GM12878 (cell line): ENCODE measurements at regions not wholly inside any gene's neighbourhood (a gene's known extent, or its start where the extent isn't known, plus 50 kb on each side); places are given as distances from the start of the nearest gene placed in this dataset.

ENCODE experiments used
- ATAC-seq: fragments of 200-7000 bp; cut with Tn5 transposase; 3 replicates; pipeline ENCODE4 v1.9.1; 2020; ENCODE audit warnings: mild to moderate bottlenecking, moderate library complexity
- BruUV-seq: library from RNA; stranded (reverse); fragments of 400-500 nt; replicated peaks from 2 replicates; lab custom pipeline; 2021; lab: Mats Ljungman, UMichigan
- CTCF ChIA-PET: fragments of 300-600 bp; sonication (Branson Sonifier 250); formaldehyde crosslinking; extraction: SDS; loops from one replicate; lab custom pipeline; 2021; ENCODE audit warnings: inconsistent platforms; lab: Yijun Ruan, JAX
- POLR2A ChIA-PET: fragments of 350-600 bp; formaldehyde crosslinking; extraction: SDS; loops from one replicate; lab custom pipeline; 2021; ENCODE audit warnings: inconsistent platforms; lab: Charles Lee
- RAD21 ChIA-PET: fragments of 300-600 bp; sonication (Branson Sonifier 250); formaldehyde crosslinking; loops from one replicate; lab custom pipeline; 2023; ENCODE audit warnings: antibody characterized with exemption; ENCODE audit not compliant: unreplicated experiment; lab: Charles Lee
- SMC1A ChIA-PET: fragments of 300-600 bp; sonication (Branson Sonifier 250); formaldehyde crosslinking; loops from one replicate; lab custom pipeline; 2023; ENCODE audit not compliant: unreplicated experiment, uncharacterized antibody; lab: Charles Lee
- DNase-seq: peaks from one replicate; pipeline ENCODE4 v3.0.0-alpha.2; 2011; ENCODE audit warnings: low read depth, low spot score
- FAIRE-seq: peaks from 3 replicates; lab custom pipeline; 2011; peaks lifted over from hg19 to GRCh38; lab: Jason Lieb, UNC
- H2AFZ ChIP-seq: 2 replicates; pipeline ENCODE4 v1.6.0; 2011; ENCODE audit warnings: low read depth, low read length, control low read depth; ENCODE audit not compliant: control insufficient read depth
- H3K27ac ChIP-seq: 2 replicates; pipeline ENCODE4 v1.5.1; 2011; ENCODE audit warnings: control low read depth; ENCODE audit not compliant: control insufficient read depth, insufficient read depth
- H3K27me3 ChIP-seq, 2 experiments: replicated peaks in 1 of 2; 2 replicates each; pipeline versions ENCODE4 v1.6.0 to v1.6.1; 2011; ENCODE audit warnings: low read length in 1 of 2; ENCODE audit not compliant: control insufficient read depth in 2 of 2, insufficient read depth in 2 of 2
- H3K36me3 ChIP-seq, 2 experiments: 2 replicates each; pipeline ENCODE4 v1.5.1; 2011; ENCODE audit warnings: low read length in 1 of 2; ENCODE audit not compliant: control insufficient read depth in 2 of 2, insufficient read depth in 2 of 2
- H3K4me1 ChIP-seq: 2 replicates; pipeline ENCODE4 v1.6.1; 2011; ENCODE audit warnings: mild to moderate bottlenecking, low read length, moderate library complexity, mixed read lengths; ENCODE audit not compliant: control insufficient read depth, insufficient read depth
- H3K4me2 ChIP-seq: 2 replicates; pipeline ENCODE4 v1.6.0; 2011; ENCODE audit warnings: control low read depth; ENCODE audit not compliant: control insufficient read depth, insufficient read depth
- H3K4me3 ChIP-seq: fragments of 200-600 bp; sonication (generic); 2 replicates; pipeline ENCODE4 v1.5.1; 2016
- H3K79me2 ChIP-seq: 2 replicates; pipeline ENCODE4 v1.6.0; 2011; ENCODE audit warnings: low read length; ENCODE audit not compliant: control insufficient read depth, insufficient read depth
- H3K9ac ChIP-seq: 2 replicates; pipeline ENCODE4 v1.8.0; 2011; ENCODE audit warnings: low read length, control low read depth, mixed read lengths; ENCODE audit not compliant: control insufficient read depth, insufficient read depth
- H3K9me3 ChIP-seq: replicated peaks from 3 replicates; pipeline ENCODE4 v1.5.1; 2011; ENCODE audit warnings: mild to moderate bottlenecking, low read length; ENCODE audit not compliant: control insufficient read depth, insufficient read depth
- H4K20me1 ChIP-seq: 2 replicates; pipeline ENCODE4 v1.6.0; 2011; ENCODE audit not compliant: control insufficient read depth, insufficient read depth
- BRCA1 ChIP-seq: IDR thresholded peaks from 2 replicates; pipeline ENCODE4 v1.6.1; 2011; ENCODE audit warnings: low read depth, low read length, improper control_type of control experiment
- CHD1 ChIP-seq: IDR thresholded peaks from 2 replicates; pipeline ENCODE4 v1.6.1; 2012; ENCODE audit warnings: low read depth, low read length, improper control_type of control experiment
- CREM ChIP-seq: IDR thresholded peaks from 2 replicates; pipeline ENCODE4 v1.6.1; 2014; ENCODE audit warnings: antibody characterized with exemption, low read depth
- EED ChIP-seq: sonication (generic); IDR thresholded peaks from 2 replicates; pipeline ENCODE4 v1.6.1; 2016; ENCODE audit warnings: antibody characterized with exemption, low read depth
- ESRRA ChIP-seq: IDR thresholded peaks from 2 replicates; pipeline ENCODE4 v1.6.1; 2012; ENCODE audit warnings: mild to moderate bottlenecking, low read length, improper control_type of control experiment
- FOXM1 ChIP-seq: IDR thresholded peaks from 2 replicates; pipeline ENCODE4 v1.6.1; 2012; ENCODE audit warnings: low read depth, mild to moderate bottlenecking, inconsistent platforms, low read length, moderate library complexity
- GABPA ChIP-seq: IDR thresholded peaks from 2 replicates; pipeline ENCODE4 v1.6.1; 2014; ENCODE audit warnings: antibody characterized with exemption, low read depth, mild to moderate bottlenecking, inconsistent platforms
- HDGF ChIP-seq: fragments of 450-650 bp; IDR thresholded peaks from 2 replicates; pipeline ENCODE4 v1.6.1; 2016; ENCODE audit warnings: antibody characterized with exemption
- RELA ChIP-seq: fragments of 450-650 bp; IDR thresholded peaks from 2 replicates; pipeline ENCODE4 v1.8.0; 2014; ENCODE audit warnings: borderline replicate concordance; ENCODE audit not compliant: partially characterized antibody
- RELB ChIP-seq: fragments of 450-650 bp; IDR thresholded peaks from 2 replicates; pipeline ENCODE4 v1.6.1; 2017; ENCODE audit warnings: low read depth, mild to moderate bottlenecking, moderate library complexity
- SMARCA5 ChIP-seq: fragments of 450-650 bp; IDR thresholded peaks from 2 replicates; pipeline ENCODE4 v1.6.1; 2017; ENCODE audit warnings: mild to moderate bottlenecking
- SREBF1 ChIP-seq: IDR thresholded peaks from 2 replicates; pipeline ENCODE4 v1.6.1; 2012; ENCODE audit warnings: mild to moderate bottlenecking, low read length
- STAT3 ChIP-seq: IDR thresholded peaks from 2 replicates; pipeline ENCODE4 v1.6.1; 2011; ENCODE audit warnings: low read depth, low read length, improper control_type of control experiment
- SUZ12 ChIP-seq: fragments of 200-600 bp; sonication (generic); IDR thresholded peaks from one replicate; pipeline ENCODE4 v1.6.1; 2018; ENCODE audit warnings: antibody characterized with exemption, mild to moderate bottlenecking; ENCODE audit not compliant: unreplicated experiment
- WGBS: methylation state at CpG from one replicate; pipeline ENCODE4 v1.1.6; 2016; ENCODE audit warnings: low lambda C conversion rate; ENCODE audit not compliant: insufficient replicate concordance, insufficient coverage; ENCODE audit errors: missing lambda C conversion rate; 5-methylcytosine and 5-hydroxymethylcytosine counted together
- in situ Hi-C: fragments of 300-500 bp; cut with MboI; formaldehyde crosslinking; loops from 9 replicates; pipeline ENCODE4 v1.14.3; 2018; ENCODE audit warnings: mixed read lengths
- intact Hi-C: fragments of 100-400 bp; cut with micrococcal nuclease; formaldehyde crosslinking; loops from one replicate; pipeline ENCODE4 v1.14.2; 2022; ENCODE audit not compliant: unreplicated experiment

- BruUV-seq, result no TSS peak
- FAIRE-seq (no peak), ATAC-seq (no peak), DNase-seq (no peak)
- SMC1A ChIA-PET, result no interaction called here
- Histone ChIP-seq H3K9ac (no peak overlapping the region), H3K4me3 (no peak overlapping the region), H4K20me1 (no peaks in the 10 kb centered on the region), H3K27ac (no peak overlapping the region), H3K27me3 (no peaks in the 10 kb centered on the region), H3K79me2 (no peaks in the 10 kb centered on the region), H3K4me2 (no peak overlapping the region), H3K36me3 (no peaks in the 10 kb centered on the region), H2AFZ (no peak overlapping the region), H3K9me3 (no peaks in the 10 kb centered on the region; the same call in 2 of the 3 replicates)
- 0% methylated on average over 2 of the region's 2 CpGs for WGBS
- RAD21 ChIA-PET, result no interaction called here
- POLR2A ChIA-PET, result no interaction called here
- in situ Hi-C loops, result no loop called here
- CTCF ChIA-PET, result no interaction called here
- intact Hi-C loops, result no loop called here
- TF ChIP-seq GABPA, result no peak
- TF ChIP-seq RELB, result no peak
- no peak for TF ChIP-seq SREBF1
- TF ChIP-seq HDGF, result no peak
- TF ChIP-seq SMARCA5, result no peak
- TF ChIP-seq CHD1, result no peak
- TF ChIP-seq, all 136 proteins: peak for 0
- no peaks in the 10 kb centered on the region for H3K4me1 ChIP-seq
These were observed 999.1 kb upstream of the SLC10A2 start for GRCh38 chr13:104065328-104065727.

DNA sequence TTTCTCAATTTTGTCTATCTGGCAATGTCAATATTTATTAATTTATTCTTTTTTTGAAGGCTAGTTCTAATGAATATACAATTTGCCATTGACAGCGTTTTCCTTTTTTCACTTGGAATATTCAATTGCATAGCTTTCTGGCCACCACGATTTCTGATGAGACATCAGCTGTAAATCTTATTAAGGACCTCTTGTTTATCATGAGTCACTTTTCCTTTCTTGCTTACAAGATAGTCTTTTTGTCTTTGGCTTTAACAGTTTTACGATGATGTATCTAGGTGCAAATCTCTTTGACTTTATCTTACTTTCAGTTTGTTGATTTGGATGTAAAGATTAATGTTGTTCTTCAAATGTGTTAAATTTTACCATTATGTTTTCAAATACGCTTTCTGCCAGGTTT lies 991.6 kb upstream of the SLC10A2 start:
- no peaks in the 10 kb centered on the region for H3K27me3 ChIP-seq
- WGBS, result 52% methylated on average over 4 of the region's 4 CpGs
- H2AFZ ChIP-seq, result no peak overlapping the region
- SMC1A ChIA-PET, result no interaction called here
- RAD21 ChIA-PET, result no interaction called here
- H3K4me1 ChIP-seq, result no peaks in the 10 kb centered on the region
- H3K9ac ChIP-seq, result no peak overlapping the region
- DNase-seq (no peak), FAIRE-seq (no peak), ATAC-seq (no peak)
- BruUV-seq, result no TSS peak
- no peaks in the 10 kb centered on the region for H3K79me2 ChIP-seq
- H4K20me1 ChIP-seq, result no peaks in the 10 kb centered on the region
- intact Hi-C loops, result no loop called here
- in situ Hi-C loops, result no loop called here
- CTCF ChIA-PET, result no interaction called here
- H3K4me3 ChIP-seq, result no peak overlapping the region
- H3K4me2 ChIP-seq, result no peak overlapping the region
- POLR2A ChIA-PET, result no interaction called here
- TF ChIP-seq CREM (no peak), SMARCA5 (no peak), RELA (no peak), EED (no peak), STAT3 (no peak), ESRRA (no peak), SUZ12 (no peak), FOXM1 (no peak), BRCA1 (no peak)
- TF ChIP-seq, all 136 proteins: peak for 0
- H3K27ac ChIP-seq, result no peak overlapping the region
- no peaks in the 10 kb centered on the region; the same call in 2 of the 3 replicates for H3K9me3 ChIP-seq
- no peaks in the 10 kb centered on the region for H3K36me3 ChIP-seq
